ENCODE measurements at regions not wholly inside any gene's neighbourhood (a gene's known extent, or its start where the extent isn't known, plus 50 kb on each side); places are given as distances from the start of the nearest gene placed in this dataset.

- no peak for TF ChIP-seq EZH2 (IDR thresholded peaks at IDR 0.05; ENCODE audit: borderline replicate concordance, low read length)
- no peak for TF ChIP-seq CTCF (IDR thresholded peaks at IDR 0.05; ENCODE audit: low read length)
Observed at GRCh38 chr13:106042996-106043581, 492.4 kb downstream of the EFNB2 start.
